WTC11 (cell line): ENCODE measurements at regions not wholly inside any gene's neighbourhood (a gene's known extent, or its start where the extent isn't known, plus 50 kb on each side); places are given as distances from the start of the nearest gene placed in this dataset.

Experiments
- ATAC-seq: fragments of 200-7000 bp; cut with Tn5 transposase; 2 replicates; pipeline ENCODE4 v1.10.0; 2021; ENCODE audit warnings: mild to moderate bottlenecking, moderate library complexity
- CTCF ChIA-PET: fragments of 300-600 bp; sonication (Branson Sonifier 250); formaldehyde crosslinking; loops from one replicate; lab custom pipeline; 2021; ENCODE audit warnings: antibody characterized with exemption; lab: Charles Lee
- POLR2A ChIA-PET: fragments of 350-600 bp; sonication (Branson Sonifier 250); formaldehyde crosslinking; loops from one replicate; lab custom pipeline; 2021; ENCODE audit warnings: antibody characterized with exemption; lab: Charles Lee
- DNase-seq: peaks from one replicate; pipeline ENCODE4 v3.0.0; 2021; ENCODE audit warnings: low spot score
- H3K27ac Mint-ChIP-seq: 2 replicates; pipeline ENCODE4 v1.8.0; 2021; ENCODE audit warnings: mixed read lengths
- H3K27me3 Mint-ChIP-seq: 2 replicates; pipeline ENCODE4 v1.8.0; 2021; ENCODE audit warnings: low read depth, mild to moderate bottlenecking, moderate library complexity, mixed read lengths
- H3K36me3 Mint-ChIP-seq: 2 replicates; pipeline ENCODE4 v1.8.0; 2021; ENCODE audit warnings: mixed read lengths
- H3K4me1 Mint-ChIP-seq: 2 replicates; pipeline ENCODE4 v1.8.0; 2022; ENCODE audit warnings: mixed read lengths
- H3K4me3 Mint-ChIP-seq: 2 replicates; pipeline ENCODE4 v1.8.0; 2021; ENCODE audit warnings: mild to moderate bottlenecking, moderate library complexity, mixed read lengths
- H3K9me3 Mint-ChIP-seq: 2 replicates; pipeline ENCODE4 v1.8.0; 2021; ENCODE audit warnings: mixed read lengths
- AR ChIP-seq: fragments of 250-450 bp; sonication (Bioruptor Pico); IDR thresholded peaks from 2 replicates; pipeline ENCODE4 v1.9.0; 2021; ENCODE audit warnings: mild to moderate bottlenecking
- ELF4 ChIP-seq: sonication (generic); formaldehyde crosslinking; IDR thresholded peaks from 2 replicates; pipeline ENCODE4 v1.8.1; 2022; ENCODE audit warnings: low read depth, mild to moderate bottlenecking, moderate library complexity, missing genetic modification reagents
- GABPB1 ChIP-seq: sonication (generic); formaldehyde crosslinking; IDR thresholded peaks from 2 replicates; pipeline ENCODE4 v1.8.1; 2023; ENCODE audit warnings: mild to moderate bottlenecking, missing genetic modification reagents
- GRHL2 ChIP-seq: fragments of 250-450 bp; sonication (Bioruptor Pico); IDR thresholded peaks from 2 replicates; pipeline ENCODE4 v1.8.0; 2022; ENCODE audit warnings: mild to moderate bottlenecking, moderate library complexity; ENCODE audit not compliant: insufficient replicate concordance, severe bottlenecking
- HMGXB4 ChIP-seq: sonication (generic); formaldehyde crosslinking; IDR thresholded peaks from 2 replicates; pipeline ENCODE4 v1.8.1; 2023; ENCODE audit warnings: mild to moderate bottlenecking, moderate library complexity, missing genetic modification reagents
- NFYB ChIP-seq: sonication (generic); formaldehyde crosslinking; conservative IDR thresholded peaks from 2 replicates; pipeline ENCODE4 v1.8.0; 2022; ENCODE audit warnings: low read depth, missing genetic modification reagents
- NR2C2 ChIP-seq: sonication (generic); formaldehyde crosslinking; IDR thresholded peaks from 2 replicates; pipeline ENCODE4 v1.8.0; 2022; ENCODE audit warnings: mild to moderate bottlenecking, missing genetic modification reagents
- NR3C1 ChIP-seq: sonication (generic); formaldehyde crosslinking; conservative IDR thresholded peaks from 2 replicates; pipeline ENCODE4 v1.8.1; 2023; ENCODE audit warnings: low read depth, mild to moderate bottlenecking, missing genetic modification reagents
- RORB ChIP-seq: fragments of 250-450 bp; sonication (Bioruptor Pico); IDR thresholded peaks from 2 replicates; pipeline ENCODE4 v1.9.0; 2021; ENCODE audit warnings: mild to moderate bottlenecking
- SMAD3 ChIP-seq: sonication (generic); formaldehyde crosslinking; IDR thresholded peaks from 2 replicates; pipeline ENCODE4 v1.8.0; 2022; ENCODE audit warnings: missing genetic modification reagents, mild to moderate bottlenecking, borderline replicate concordance
- TEAD4 ChIP-seq: sonication (generic); formaldehyde crosslinking; IDR thresholded peaks from 2 replicates; pipeline ENCODE4 v1.8.0; 2022; ENCODE audit warnings: mild to moderate bottlenecking, missing genetic modification reagents
- TP53 ChIP-seq: sonication (generic); formaldehyde crosslinking; IDR thresholded peaks from 2 replicates; pipeline ENCODE4 v1.8.1; 2023; ENCODE audit warnings: mild to moderate bottlenecking, missing genetic modification reagents
- ZNF671 ChIP-seq: fragments of 250-450 bp; sonication (Bioruptor Pico); IDR thresholded peaks from 2 replicates; pipeline ENCODE4 v1.8.0; 2021; ENCODE audit warnings: mild to moderate bottlenecking
- TF ChIP-seq, protein P1 (sequence below): sonication (generic); formaldehyde crosslinking; IDR thresholded peaks from 2 replicates; pipeline ENCODE4 v1.8.0; 2022; ENCODE audit warnings: mild to moderate bottlenecking, missing genetic modification reagents
- TF ChIP-seq, protein P2 (sequence below): sonication (generic); formaldehyde crosslinking; IDR thresholded peaks from 2 replicates; pipeline ENCODE4 v1.8.1; 2022; ENCODE audit warnings: mild to moderate bottlenecking, missing genetic modification reagents, moderate library complexity, borderline replicate concordance
- TF ChIP-seq, protein P3 (sequence below): sonication (generic); formaldehyde crosslinking; IDR thresholded peaks from 2 replicates; pipeline ENCODE4 v1.8.1; 2023; ENCODE audit warnings: mild to moderate bottlenecking, missing genetic modification reagents, borderline replicate concordance

GRCh38 chrX:67426946-67427345 is 116.9 kb upstream of the AR start:
- DNase-seq: no peak
- POLR2A ChIA-PET: no interaction called here
- no peak overlapping the region for H3K27ac Mint-ChIP-seq

DNA sequence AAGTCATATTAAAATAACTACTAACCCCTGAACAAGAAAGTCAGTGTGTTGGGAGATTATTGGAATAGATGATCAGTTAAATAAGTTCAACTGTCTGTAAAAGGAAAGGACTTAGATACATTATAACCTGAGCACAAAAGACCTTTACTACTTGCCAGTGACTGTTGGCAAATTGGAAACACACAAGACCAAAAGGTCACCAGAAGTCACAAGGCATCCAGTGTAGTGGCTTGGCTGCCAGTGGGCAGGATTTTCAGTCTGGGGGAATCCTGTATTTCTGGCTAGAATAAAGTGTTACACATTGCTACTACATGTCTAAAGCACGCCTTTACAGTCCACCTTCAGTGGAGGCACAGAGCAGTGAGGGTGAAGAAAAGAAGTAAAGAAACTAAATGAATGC is 108.3 kb upstream of the AR start:
- H3K9me3 Mint-ChIP-seq: no peaks in the 10 kb centered on the region
- H3K36me3 Mint-ChIP-seq: no peaks in the 10 kb centered on the region
- DNase-seq (no peak), ATAC-seq (no peak)
- H3K4me3 Mint-ChIP-seq: no peak overlapping the region
- POLR2A ChIA-PET: no interaction called here
- H3K27ac Mint-ChIP-seq: no peak overlapping the region
- CTCF ChIA-PET: no interaction called here
- no peak for TF ChIP-seq HMGXB4 (CRISPR knock-in tag)
- H3K27me3 Mint-ChIP-seq: no peaks in the 10 kb centered on the region
- peaks cover 5% of the 10 kb centered on the region for H3K4me1 Mint-ChIP-seq

More at GRCh38 chrX:67426946-67427345, 116.9 kb upstream of the AR start:
- 0 out of 2 replicates have a peak, but pooled peaks cover 6% of the 10 kb centered on the region for H3K4me1 Mint-ChIP-seq
- CTCF ChIA-PET: no interaction called here
- no peak for ATAC-seq
- H3K27me3 Mint-ChIP-seq: no peaks in the 10 kb centered on the region; the same call in 1 of the 2 replicates
- peaks cover 36% of the 10 kb centered on the region for H3K9me3 Mint-ChIP-seq
- H3K36me3 Mint-ChIP-seq: no peaks in the 10 kb centered on the region
- H3K4me3 Mint-ChIP-seq: no peak overlapping the region
- no peak for TF ChIP-seq GABPB1 (CRISPR knock-in tag)
- no peak for TF ChIP-seq AR (CRISPR knock-in tag)
- no peak for TF ChIP-seq GRHL2 (CRISPR knock-in tag)
- TF ChIP-seq SMAD3 (CRISPR knock-in tag): no peak
- TF ChIP-seq RORB (CRISPR knock-in tag): no peak
- TF ChIP-seq ZNF671: no peak
- TF ChIP-seq NR2C2 (CRISPR knock-in tag): no peak
- no peak for TF ChIP-seq ELF4 (CRISPR knock-in tag)
- TF ChIP-seq, protein P1, sequence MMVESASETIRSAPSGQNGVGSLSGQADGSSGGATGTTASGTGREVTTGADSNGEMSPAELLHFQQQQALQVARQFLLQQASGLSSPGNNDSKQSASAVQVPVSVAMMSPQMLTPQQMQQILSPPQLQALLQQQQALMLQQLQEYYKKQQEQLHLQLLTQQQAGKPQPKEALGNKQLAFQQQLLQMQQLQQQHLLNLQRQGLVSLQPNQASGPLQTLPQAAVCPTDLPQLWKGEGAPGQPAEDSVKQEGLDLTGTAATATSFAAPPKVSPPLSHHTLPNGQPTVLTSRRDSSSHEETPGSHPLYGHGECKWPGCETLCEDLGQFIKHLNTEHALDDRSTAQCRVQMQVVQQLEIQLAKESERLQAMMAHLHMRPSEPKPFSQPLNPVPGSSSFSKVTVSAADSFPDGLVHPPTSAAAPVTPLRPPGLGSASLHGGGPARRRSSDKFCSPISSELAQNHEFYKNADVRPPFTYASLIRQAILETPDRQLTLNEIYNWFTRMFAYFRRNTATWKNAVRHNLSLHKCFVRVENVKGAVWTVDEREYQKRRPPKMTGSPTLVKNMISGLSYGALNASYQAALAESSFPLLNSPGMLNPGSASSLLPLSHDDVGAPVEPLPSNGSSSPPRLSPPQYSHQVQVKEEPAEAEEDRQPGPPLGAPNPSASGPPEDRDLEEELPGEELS (CRISPR knock-in tag): no peak

GRCh38 chrX:67436867-67437266 is 107.0 kb upstream of the AR start:
- TF ChIP-seq TP53 (CRISPR knock-in tag) (no peak), ZNF671 (no peak)
- TF ChIP-seq, protein P2, sequence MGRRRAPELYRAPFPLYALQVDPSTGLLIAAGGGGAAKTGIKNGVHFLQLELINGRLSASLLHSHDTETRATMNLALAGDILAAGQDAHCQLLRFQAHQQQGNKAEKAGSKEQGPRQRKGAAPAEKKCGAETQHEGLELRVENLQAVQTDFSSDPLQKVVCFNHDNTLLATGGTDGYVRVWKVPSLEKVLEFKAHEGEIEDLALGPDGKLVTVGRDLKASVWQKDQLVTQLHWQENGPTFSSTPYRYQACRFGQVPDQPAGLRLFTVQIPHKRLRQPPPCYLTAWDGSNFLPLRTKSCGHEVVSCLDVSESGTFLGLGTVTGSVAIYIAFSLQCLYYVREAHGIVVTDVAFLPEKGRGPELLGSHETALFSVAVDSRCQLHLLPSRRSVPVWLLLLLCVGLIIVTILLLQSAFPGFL (CRISPR knock-in tag): no peak
- no peaks in the 10 kb centered on the region for H3K36me3 Mint-ChIP-seq
- no peaks in the 10 kb centered on the region for H3K27me3 Mint-ChIP-seq
- H3K9me3 Mint-ChIP-seq: no peaks in the 10 kb centered on the region
- ChIA-PET POLR2A (no interaction called here), CTCF (no interaction called here)
- no peak overlapping the region for H3K27ac Mint-ChIP-seq
- DNase-seq (no peak), ATAC-seq (no peak)
- H3K4me3 Mint-ChIP-seq: no peak overlapping the region
- H3K4me1 Mint-ChIP-seq: peaks cover 5% of the 10 kb centered on the region

DNA sequence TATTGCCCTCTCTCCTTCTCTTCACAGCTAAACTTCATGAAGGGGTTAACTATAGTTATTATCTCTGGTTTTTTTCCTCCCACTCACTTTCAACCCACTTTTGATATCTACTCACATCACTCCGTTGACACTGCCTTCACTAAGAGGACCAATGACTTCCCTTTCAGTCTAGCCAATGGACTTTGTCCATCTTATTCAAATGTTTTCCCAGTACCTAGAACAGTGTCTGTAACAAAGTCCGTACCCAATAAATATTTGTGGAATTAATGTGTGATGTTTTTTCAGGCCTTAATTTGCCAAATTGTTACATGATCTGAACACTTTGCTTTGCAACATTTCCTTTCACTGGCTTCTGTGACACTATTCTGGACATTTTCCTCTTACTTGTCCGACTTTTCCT is 106.0 kb upstream of the AR start:
- Mint-ChIP-seq H3K4me1 (peaks cover 7% of the 10 kb centered on the region), H3K27ac (no peak overlapping the region), H3K9me3 (no peaks in the 10 kb centered on the region), H3K36me3 (no peaks in the 10 kb centered on the region), H3K27me3 (no peaks in the 10 kb centered on the region), H3K4me3 (no peak overlapping the region)
- ATAC-seq (no peak), DNase-seq (no peak)
- ChIA-PET POLR2A (no interaction called here), CTCF (no interaction called here)
- TF ChIP-seq NFYB (CRISPR knock-in tag) (no peak), SMAD3 (CRISPR knock-in tag) (no peak), NR3C1 (CRISPR knock-in tag) (no peak), TEAD4 (CRISPR knock-in tag) (no peak)
- TF ChIP-seq, protein P3, sequence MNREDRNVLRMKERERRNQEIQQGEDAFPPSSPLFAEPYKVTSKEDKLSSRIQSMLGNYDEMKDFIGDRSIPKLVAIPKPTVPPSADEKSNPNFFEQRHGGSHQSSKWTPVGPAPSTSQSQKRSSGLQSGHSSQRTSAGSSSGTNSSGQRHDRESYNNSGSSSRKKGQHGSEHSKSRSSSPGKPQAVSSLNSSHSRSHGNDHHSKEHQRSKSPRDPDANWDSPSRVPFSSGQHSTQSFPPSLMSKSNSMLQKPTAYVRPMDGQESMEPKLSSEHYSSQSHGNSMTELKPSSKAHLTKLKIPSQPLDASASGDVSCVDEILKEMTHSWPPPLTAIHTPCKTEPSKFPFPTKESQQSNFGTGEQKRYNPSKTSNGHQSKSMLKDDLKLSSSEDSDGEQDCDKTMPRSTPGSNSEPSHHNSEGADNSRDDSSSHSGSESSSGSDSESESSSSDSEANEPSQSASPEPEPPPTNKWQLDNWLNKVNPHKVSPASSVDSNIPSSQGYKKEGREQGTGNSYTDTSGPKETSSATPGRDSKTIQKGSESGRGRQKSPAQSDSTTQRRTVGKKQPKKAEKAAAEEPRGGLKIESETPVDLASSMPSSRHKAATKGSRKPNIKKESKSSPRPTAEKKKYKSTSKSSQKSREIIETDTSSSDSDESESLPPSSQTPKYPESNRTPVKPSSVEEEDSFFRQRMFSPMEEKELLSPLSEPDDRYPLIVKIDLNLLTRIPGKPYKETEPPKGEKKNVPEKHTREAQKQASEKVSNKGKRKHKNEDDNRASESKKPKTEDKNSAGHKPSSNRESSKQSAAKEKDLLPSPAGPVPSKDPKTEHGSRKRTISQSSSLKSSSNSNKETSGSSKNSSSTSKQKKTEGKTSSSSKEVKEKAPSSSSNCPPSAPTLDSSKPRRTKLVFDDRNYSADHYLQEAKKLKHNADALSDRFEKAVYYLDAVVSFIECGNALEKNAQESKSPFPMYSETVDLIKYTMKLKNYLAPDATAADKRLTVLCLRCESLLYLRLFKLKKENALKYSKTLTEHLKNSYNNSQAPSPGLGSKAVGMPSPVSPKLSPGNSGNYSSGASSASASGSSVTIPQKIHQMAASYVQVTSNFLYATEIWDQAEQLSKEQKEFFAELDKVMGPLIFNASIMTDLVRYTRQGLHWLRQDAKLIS (CRISPR knock-in tag): no peak
